ENCODE measurements at regions not wholly inside any gene's neighbourhood (a gene's known extent, or its start where the extent isn't known, plus 50 kb on each side); places are given as distances from the start of the nearest gene placed in this dataset.
"Not testable (repeated sequence)": the region's sequence is repeated elsewhere in the genome, so short reads cannot be mapped to it uniquely, and the experiment has no call there.

GRCh38 chr2:381941-382727, 94.2 kb upstream of the ALKAL2 start:
- no peak for DNase-seq (ENCODE audit: low spot score)

GRCh38 chr2:381181-381580, 93.3 kb upstream of the ALKAL2 start:
- no peak for DNase-seq (ENCODE audit: low spot score)

- no peak for DNase-seq (ENCODE audit: low spot score)
Measured at GRCh38 chr2:380772-381171, 92.9 kb upstream of the ALKAL2 start.

GRCh38 chr2:380221-380620, 92.3 kb upstream of the ALKAL2 start:
- no peak for DNase-seq (ENCODE audit: low spot score)

- no peak for DNase-seq (ENCODE audit: low spot score)
Measured at GRCh38 chr2:379778-380177, 91.9 kb upstream of the ALKAL2 start.

- DNase-seq (ENCODE audit: low spot score) = no peak
Measured at GRCh38 chr2:378364-378763, 90.5 kb upstream of the ALKAL2 start.

GRCh38 chr2:377414-377813, 89.5 kb upstream of the ALKAL2 start:
- DNase-seq (ENCODE audit: low spot score) = no peak

- DNase-seq (ENCODE audit: low spot score) = no peak
Measured at GRCh38 chr2:375956-376307, 88.0 kb upstream of the ALKAL2 start.

GRCh38 chr2:375270-375955, 87.5 kb upstream of the ALKAL2 start:
- no peak for DNase-seq (ENCODE audit: low spot score)

- no peak for DNase-seq (ENCODE audit: low spot score)
Measured at GRCh38 chr2:368386-368785, 80.5 kb upstream of the ALKAL2 start.

- DNase-seq (ENCODE audit: low spot score) = no peak
Measured at GRCh38 chr2:367246-367645, 79.4 kb upstream of the ALKAL2 start.

GRCh38 chr2:366706-367105, 78.8 kb upstream of the ALKAL2 start:
- DNase-seq (ENCODE audit: low spot score) = no peak

GRCh38 chr2:365367-366275, 77.7 kb upstream of the ALKAL2 start:
- no peak for DNase-seq (ENCODE audit: low spot score)

- no peak for DNase-seq (ENCODE audit: low spot score)
Measured at GRCh38 chr2:363824-364470, 76.1 kb upstream of the ALKAL2 start.

- no peak for DNase-seq (ENCODE audit: low spot score)
Measured at GRCh38 chr2:362924-363323, 75.0 kb upstream of the ALKAL2 start.

GRCh38 chr2:360124-360523, 72.2 kb upstream of the ALKAL2 start:
- DNase-seq (ENCODE audit: low spot score) = no peak

GRCh38 chr2:359047-359446, 71.2 kb upstream of the ALKAL2 start:
- DNase-seq (ENCODE audit: low spot score) = no peak

GRCh38 chr2:357811-358210, 69.9 kb upstream of the ALKAL2 start:
- no peak for DNase-seq (ENCODE audit: low spot score)

- not testable (repeated sequence) for DNase-seq (ENCODE audit: low spot score)
Measured at GRCh38 chr2:356304-356703, 68.4 kb upstream of the ALKAL2 start.

- DNase-seq (ENCODE audit: low spot score) = no peak
Measured at GRCh38 chr2:355773-356172, 67.9 kb upstream of the ALKAL2 start.

GRCh38 chr2:352696-353095, 64.8 kb upstream of the ALKAL2 start:
- DNase-seq (ENCODE audit: low spot score) = no peak

GRCh38 chr2:349390-349789, 61.5 kb upstream of the ALKAL2 start:
- DNase-seq (ENCODE audit: low spot score) = no peak
